Activated T-cell treated with anti-CD3 and anti-CD28 coated beads, Interleukin-2, amount 50 U/mL, for 4 hours (primary cell): ENCODE measurements at regions not wholly inside any gene's neighbourhood (a gene's known extent, or its start where the extent isn't known, plus 50 kb on each side); places are given as distances from the start of the nearest gene placed in this dataset.
"Not testable (repeated sequence)": the region's sequence is repeated elsewhere in the genome, so short reads cannot be mapped to it uniquely, and the experiment has no call there.

Experiments used
- ATAC-seq, 2 donors: fragments of 200-7000 bp; cut with Tn5 transposase; one replicate each; pipeline ENCODE4 v1.10.0; 2021
- DNase-seq: peaks from one replicate; pipeline ENCODE4 v3.0.0-alpha.2; 2020
- H3K27me3 Mint-ChIP-seq: one replicate; pipeline ENCODE4 v1.8.0; 2021; ENCODE audit warnings: low read depth, mixed read lengths
- H3K36me3 Mint-ChIP-seq: one replicate; pipeline ENCODE4 v1.8.0; 2022; ENCODE audit warnings: mixed read lengths; ENCODE audit not compliant: insufficient read depth
- H3K4me1 Mint-ChIP-seq: one replicate; pipeline ENCODE4 v1.8.0; 2021; ENCODE audit warnings: low read depth, mixed read lengths
- H3K4me3 Mint-ChIP-seq: one replicate; pipeline ENCODE4 v1.8.0; 2021; ENCODE audit warnings: mild to moderate bottlenecking, moderate library complexity, mixed read lengths
- H3K9me3 Mint-ChIP-seq: one replicate; pipeline ENCODE4 v1.8.0; 2021; ENCODE audit warnings: mixed read lengths

DNA sequence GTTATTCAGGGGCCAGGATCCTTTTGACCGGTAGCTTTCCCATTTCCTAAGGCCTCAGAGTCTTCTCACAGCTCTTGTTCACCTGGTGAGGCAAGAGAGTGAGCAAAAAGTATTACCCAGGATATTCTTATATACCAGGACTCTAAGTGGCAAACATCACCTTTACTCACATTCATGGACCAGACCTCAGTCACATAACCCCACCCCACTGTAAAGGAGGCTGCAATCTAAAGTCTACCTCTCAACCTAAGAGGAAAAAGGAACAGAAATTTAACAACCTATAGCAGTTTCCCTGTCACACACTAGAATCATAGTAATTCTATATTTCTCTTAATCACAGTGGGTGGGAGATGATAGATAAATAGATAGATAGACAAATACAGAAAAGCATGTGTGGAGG, 176.0 kb upstream of the PTPRZ1 start:
- no peaks in the 10 kb centered on the region for H3K27me3 Mint-ChIP-seq
- H3K4me1 Mint-ChIP-seq: no peaks in the 10 kb centered on the region
- no peaks in the 10 kb centered on the region for H3K36me3 Mint-ChIP-seq
- DNase-seq (no peak), ATAC-seq (no peak)
- H3K9me3 Mint-ChIP-seq: peaks cover 4% of the 10 kb centered on the region
- H3K4me3 Mint-ChIP-seq: no peak overlapping the region

DNA sequence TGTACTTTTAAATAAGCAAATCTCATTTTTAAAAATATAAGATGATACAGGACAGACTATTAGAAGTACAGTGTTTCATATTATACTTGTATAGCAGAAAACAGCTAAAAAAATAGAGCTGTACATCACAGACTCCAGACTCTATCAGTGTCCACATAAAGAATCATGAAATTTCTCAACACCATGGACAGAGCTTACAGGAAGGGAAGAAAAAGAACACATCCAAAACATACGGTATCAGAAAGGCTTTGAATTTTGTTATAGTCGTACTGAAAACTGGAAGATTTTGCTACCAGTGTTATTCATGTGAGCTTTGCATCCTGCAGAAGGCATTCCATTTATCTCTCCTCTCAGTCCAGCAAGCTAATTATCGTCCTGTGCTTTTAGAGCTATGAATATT, 183.2 kb upstream of the PTPRZ1 start:
- Mint-ChIP-seq H3K4me3 (no peak overlapping the region), H3K9me3 (peaks cover 3% of the 10 kb centered on the region), H3K36me3 (no peaks in the 10 kb centered on the region), H3K4me1 (no peaks in the 10 kb centered on the region), H3K27me3 (no peaks in the 10 kb centered on the region)
- ATAC-seq: no peak
- no peak for DNase-seq

DNA sequence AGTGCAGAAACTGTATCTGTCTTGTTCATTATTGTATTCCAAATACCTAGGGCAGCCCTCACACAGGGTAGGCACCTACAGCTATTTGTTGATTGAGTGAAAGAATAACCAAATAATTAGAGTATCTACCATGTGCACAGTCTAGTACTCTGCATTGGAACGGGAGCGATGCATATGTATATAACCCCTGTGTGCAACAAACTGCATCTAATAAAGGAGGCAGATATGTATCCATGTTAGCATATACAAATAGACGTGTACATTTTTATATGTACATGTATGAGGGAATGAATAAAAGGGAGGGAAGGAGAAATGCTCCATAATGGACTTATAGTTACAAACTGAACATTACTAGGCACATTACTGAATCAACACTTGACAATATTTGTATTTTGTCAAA, 191.3 kb upstream of the PTPRZ1 start:
- H3K9me3 Mint-ChIP-seq: no peaks in the 10 kb centered on the region
- no peaks in the 10 kb centered on the region for H3K36me3 Mint-ChIP-seq
- no peak for ATAC-seq
- no peak overlapping the region for H3K4me3 Mint-ChIP-seq
- H3K27me3 Mint-ChIP-seq: no peaks in the 10 kb centered on the region
- no peak for DNase-seq
- no peaks in the 10 kb centered on the region for H3K4me1 Mint-ChIP-seq

DNA sequence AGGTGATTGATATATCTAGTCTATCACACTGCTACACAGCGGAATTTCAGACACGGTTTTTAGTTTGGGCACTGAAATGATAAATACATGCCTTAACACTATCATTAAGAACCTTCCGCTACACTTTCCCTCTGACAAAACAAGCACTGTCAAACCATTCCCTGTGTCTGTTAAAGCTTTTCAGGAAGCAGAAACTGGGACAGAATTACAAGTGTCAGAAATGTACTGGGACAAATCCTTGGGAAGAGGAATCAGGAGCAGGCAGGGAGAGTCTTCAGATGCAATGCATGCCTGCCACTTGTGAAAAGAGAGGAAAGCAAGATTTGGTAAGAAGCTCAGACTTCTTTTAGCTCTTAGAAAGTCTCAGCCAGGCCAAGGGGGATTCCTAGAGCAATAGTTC, 196.8 kb upstream of the PTPRZ1 start:
- Mint-ChIP-seq H3K36me3 (no peaks in the 10 kb centered on the region), H3K27me3 (no peaks in the 10 kb centered on the region), H3K9me3 (no peaks in the 10 kb centered on the region), H3K4me3 (no peak overlapping the region), H3K4me1 (no peaks in the 10 kb centered on the region)
- DNase-seq (no peak), ATAC-seq (no peak)

DNA sequence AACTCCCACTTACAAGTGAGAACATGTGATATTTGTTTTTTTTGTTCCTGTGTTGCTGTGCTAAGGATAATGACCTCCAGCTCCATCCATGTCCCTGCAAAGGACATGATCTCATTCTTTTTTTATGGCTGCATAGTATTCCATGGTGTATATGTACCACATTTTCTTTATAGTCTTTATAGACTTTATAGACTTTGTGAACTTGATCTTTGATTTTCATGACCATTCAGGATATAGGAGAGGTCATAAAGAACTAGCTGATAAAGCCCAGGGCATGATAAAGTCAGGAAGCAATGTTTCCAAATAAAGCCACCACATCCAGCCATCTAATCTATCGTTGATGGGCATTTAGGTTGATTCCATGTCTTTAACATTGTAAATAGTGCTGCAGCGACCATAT, 198.5 kb upstream of the PTPRZ1 start:
- H3K4me3 Mint-ChIP-seq, H3K36me3 Mint-ChIP-seq, H3K9me3 Mint-ChIP-seq, ATAC-seq, DNase-seq, H3K27me3 Mint-ChIP-seq, H3K4me1 Mint-ChIP-seq: not testable (repeated sequence)

DNA sequence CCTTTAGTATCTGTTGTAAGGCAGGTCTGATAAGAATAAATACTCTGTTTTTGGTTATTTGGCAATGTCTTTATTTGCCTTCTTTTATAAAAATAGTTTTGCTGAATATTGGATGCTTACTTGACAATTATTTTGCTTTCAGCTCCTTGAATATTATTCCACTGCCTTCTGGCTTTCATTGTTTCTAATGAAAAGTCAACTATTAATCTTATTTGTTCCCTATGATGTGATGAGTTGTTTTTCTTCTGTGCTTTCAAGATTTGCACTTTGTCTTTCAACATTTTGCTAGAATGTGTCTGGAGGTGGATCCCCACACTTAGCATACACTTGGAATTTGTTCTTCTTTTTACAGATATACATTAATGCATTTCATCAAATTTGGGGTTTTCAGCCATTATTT, 203.8 kb upstream of the PTPRZ1 start:
- Mint-ChIP-seq H3K4me3 (no peak overlapping the region), H3K36me3 (no peaks in the 10 kb centered on the region), H3K27me3 (no peaks in the 10 kb centered on the region), H3K9me3 (peaks cover 10% of the 10 kb centered on the region), H3K4me1 (no peaks in the 10 kb centered on the region)
- ATAC-seq (no peak), DNase-seq (no peak)

DNA sequence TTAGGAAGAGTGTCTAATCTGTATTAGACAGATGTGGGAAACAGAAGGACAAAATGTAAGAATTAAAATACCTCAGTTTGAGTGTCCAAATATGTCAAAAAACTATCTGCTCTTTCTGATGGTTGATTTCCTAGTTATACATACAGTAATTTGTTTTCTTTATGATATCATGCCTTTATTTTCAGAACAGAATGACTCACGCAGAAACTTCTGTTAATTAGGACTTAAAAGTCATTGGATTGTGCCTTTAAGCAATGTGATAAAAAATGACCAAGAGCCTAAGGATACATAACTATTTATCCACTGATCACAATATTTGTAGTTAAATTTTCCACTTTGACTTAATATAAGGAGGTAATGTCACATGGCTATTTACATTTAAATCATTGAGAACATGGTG, 206.7 kb upstream of the PTPRZ1 start:
- ATAC-seq (no peak), DNase-seq (no peak)
- Mint-ChIP-seq H3K27me3 (no peaks in the 10 kb centered on the region), H3K4me3 (no peak overlapping the region), H3K36me3 (no peaks in the 10 kb centered on the region), H3K4me1 (no peaks in the 10 kb centered on the region), H3K9me3 (peaks cover 10% of the 10 kb centered on the region)

DNA sequence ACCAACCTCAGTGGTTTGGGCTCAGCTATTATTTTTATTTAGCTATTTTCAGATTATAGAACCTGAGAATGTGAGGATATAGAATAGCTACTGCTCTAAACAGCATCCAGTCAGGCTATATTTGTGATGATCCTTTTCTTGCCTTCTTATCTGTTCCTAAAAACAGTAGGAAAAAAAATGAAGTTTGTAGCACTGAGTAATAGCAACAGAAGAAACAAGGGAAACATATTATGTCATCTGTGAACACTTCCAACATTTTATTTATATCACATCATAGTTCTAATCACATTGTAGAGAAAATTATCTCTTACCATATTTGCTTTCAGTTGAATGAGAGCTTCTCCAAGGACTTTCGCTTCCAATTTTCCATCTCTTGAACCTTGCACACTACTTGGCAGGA, 229.6 kb upstream of the PTPRZ1 start:
- Mint-ChIP-seq H3K36me3 (no peaks in the 10 kb centered on the region), H3K4me3 (no peak overlapping the region), H3K27me3 (no peaks in the 10 kb centered on the region), H3K4me1 (no peaks in the 10 kb centered on the region), H3K9me3 (no peaks in the 10 kb centered on the region)
- no peak for ATAC-seq
- no peak for DNase-seq

DNA sequence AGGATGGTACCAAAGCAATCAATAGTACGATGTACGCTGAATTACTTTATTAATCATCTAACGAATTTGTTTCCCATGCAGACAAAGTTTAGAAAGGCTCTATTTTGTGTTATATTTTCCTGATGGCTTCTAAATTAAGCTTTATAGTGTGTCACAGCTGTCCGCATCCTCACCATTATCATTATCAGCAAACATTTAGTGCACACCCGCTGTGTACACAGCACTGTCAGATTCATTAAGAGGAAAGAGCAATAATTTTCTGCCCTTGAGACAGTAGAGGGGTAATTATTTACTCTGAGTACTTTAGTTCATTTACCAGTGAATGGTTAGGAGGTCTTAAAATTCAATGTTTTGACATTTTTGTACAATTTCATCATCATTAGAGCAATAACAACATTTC, 233.3 kb upstream of the PTPRZ1 start:
- ATAC-seq (no peak), DNase-seq (no peak)
- Mint-ChIP-seq H3K4me3 (no peak overlapping the region), H3K36me3 (no peaks in the 10 kb centered on the region), H3K4me1 (no peaks in the 10 kb centered on the region), H3K9me3 (no peaks in the 10 kb centered on the region), H3K27me3 (no peaks in the 10 kb centered on the region)

DNA sequence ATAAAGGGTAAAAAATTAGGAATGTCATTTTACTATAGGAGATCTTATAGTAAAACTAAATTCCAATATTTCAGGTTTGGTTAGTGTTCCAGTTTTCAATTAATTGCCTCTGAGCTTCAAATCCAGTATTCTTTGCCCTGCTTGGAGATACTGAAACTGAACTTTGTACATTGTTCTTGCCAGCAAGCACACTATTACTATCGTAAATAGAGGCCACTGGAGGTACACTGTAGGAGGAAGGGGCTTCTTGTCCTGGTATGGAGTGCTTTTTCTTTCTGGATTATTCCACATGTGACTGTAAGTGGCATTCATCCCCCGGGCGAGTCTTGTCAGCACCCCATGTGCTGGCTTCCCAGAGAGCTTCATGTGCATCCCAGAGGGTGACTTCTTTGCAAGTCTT, 234.7 kb upstream of the PTPRZ1 start:
- Mint-ChIP-seq H3K27me3 (no peaks in the 10 kb centered on the region), H3K36me3 (no peaks in the 10 kb centered on the region), H3K9me3 (no peaks in the 10 kb centered on the region), H3K4me3 (no peak overlapping the region), H3K4me1 (no peaks in the 10 kb centered on the region)
- ATAC-seq (no peak), DNase-seq (no peak)

DNA sequence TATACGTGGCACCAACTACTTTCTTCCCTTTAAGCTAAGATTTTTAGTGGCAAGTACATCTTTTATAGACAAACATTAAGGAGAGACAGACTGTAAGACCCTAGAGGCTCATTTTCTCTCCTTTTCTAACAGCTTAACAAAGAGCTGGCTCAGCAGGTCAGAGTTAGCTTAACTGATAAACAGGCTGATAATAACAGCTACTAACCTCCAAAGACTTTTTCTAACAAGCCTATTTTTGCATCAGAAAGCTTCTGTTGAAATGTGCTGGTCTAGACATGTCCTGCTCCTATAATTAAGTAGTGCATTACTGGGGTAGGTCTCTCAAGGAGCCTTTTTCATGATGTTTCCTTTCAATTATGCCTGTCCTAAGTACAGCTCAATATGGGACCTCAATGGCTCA, 238.2 kb upstream of the FAM3C start:
- Mint-ChIP-seq H3K4me3 (no peak overlapping the region), H3K4me1 (no peaks in the 10 kb centered on the region), H3K27me3 (no peaks in the 10 kb centered on the region), H3K36me3 (no peaks in the 10 kb centered on the region), H3K9me3 (no peaks in the 10 kb centered on the region)
- no peak for DNase-seq
- ATAC-seq: no peak

DNA sequence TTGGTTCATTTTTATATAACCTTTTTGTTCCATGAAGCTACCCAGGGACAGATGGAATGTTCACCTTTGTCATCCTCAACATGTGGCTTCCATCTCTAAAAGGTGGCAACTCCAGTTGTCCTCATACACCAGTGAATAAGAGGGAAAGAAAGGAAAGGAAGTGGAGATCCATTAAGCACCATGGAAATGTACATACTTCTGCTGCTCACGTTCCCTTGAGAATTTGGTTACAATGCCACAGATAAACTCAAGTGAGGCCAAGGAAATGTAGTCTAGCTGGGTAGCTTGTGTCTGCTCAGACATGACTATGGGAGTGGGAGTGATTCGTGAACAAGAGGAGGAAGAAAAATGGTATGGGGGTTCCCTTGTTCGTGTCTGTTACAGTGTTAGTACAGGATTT, 237.1 kb upstream of the FAM3C start:
- no peak overlapping the region for H3K4me3 Mint-ChIP-seq
- no peaks in the 10 kb centered on the region for H3K9me3 Mint-ChIP-seq
- no peaks in the 10 kb centered on the region for H3K36me3 Mint-ChIP-seq
- no peaks in the 10 kb centered on the region for H3K27me3 Mint-ChIP-seq
- no peak for DNase-seq
- no peaks in the 10 kb centered on the region for H3K4me1 Mint-ChIP-seq
- ATAC-seq: no peak

DNA sequence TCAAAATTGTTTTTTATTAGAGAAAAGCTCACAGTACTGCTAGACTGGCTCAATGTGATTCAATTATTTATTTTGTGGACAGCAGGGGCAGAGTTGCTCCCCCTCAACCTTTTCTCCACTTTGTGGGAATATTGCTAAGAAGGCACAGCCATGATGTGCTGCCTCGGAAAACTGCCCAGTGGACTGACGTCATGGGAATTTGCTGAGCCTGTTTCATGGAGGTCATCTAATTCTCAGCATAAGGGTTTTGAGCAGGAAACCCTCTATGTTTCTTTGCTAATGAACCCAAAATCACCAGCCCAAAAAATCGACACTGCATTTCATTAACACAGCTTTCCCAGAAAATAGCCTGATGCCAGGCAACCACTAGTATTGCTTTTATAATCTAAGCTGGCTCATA, 228.8 kb upstream of the FAM3C start:
- Mint-ChIP-seq H3K4me1 (no peaks in the 10 kb centered on the region), H3K4me3 (no peak overlapping the region), H3K36me3 (no peaks in the 10 kb centered on the region), H3K9me3 (no peaks in the 10 kb centered on the region), H3K27me3 (no peaks in the 10 kb centered on the region)
- ATAC-seq (no peak), DNase-seq (no peak)

DNA sequence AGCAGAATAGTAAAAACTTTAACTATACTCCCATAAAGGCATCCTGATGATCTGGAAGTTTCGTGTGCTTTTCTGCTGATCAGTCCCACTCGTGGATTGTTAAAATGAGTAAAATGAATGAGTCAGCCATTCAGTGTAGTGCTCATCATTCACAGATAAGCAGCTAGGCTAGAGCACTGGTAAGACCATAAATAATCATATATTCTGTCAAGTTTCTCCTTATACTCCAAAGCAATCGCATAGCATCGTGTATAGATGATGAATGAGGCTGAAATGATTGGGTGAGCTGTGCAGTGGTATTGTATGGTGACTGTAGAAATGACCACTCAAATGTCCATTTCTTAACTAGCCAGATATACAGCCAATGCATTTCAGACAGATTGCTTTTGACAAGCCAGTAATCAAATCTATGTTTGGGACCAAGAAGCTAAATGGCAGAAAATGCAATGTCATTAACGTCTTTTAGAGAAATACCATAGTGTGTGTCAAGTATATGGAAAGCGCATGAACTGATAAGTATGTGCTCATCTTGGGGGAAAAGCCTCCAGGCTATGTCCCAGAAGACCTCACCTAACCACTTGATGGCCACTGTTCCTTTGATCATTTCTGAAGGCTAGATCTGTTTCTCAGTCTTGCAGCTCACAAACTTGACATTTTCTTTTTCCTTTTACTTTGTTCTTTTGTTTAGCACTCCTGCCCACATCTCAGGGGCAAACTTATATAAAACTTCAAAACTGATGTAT, 227.2 kb upstream of the FAM3C start:
- H3K4me1 Mint-ChIP-seq: no peaks in the 10 kb centered on the region
- ATAC-seq: no peak
- no peaks in the 10 kb centered on the region for H3K9me3 Mint-ChIP-seq
- DNase-seq: no peak
- H3K4me3 Mint-ChIP-seq: no peak overlapping the region
- no peaks in the 10 kb centered on the region for H3K27me3 Mint-ChIP-seq
- no peaks in the 10 kb centered on the region for H3K36me3 Mint-ChIP-seq

DNA sequence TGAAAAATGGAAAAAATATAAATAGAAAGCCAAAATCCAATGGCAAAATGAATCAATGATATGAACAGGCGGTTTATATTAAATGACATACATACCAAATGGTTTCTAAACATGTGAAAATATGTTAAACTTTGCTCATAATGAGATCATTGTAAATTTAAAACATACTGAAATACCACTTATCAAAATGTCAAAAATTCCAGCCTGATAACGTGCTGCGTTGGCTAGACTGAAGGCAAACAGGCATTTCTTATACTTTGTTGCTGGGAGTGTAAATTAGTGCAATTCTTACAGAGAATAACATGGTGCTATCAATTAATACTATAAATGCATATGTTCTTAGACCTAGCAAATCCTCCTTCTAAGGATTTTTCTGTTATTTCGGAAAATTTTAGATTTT, 225.8 kb upstream of the FAM3C start:
- peaks cover 5% of the 10 kb centered on the region for H3K9me3 Mint-ChIP-seq
- ATAC-seq: no peak
- peaks cover 3% of the 10 kb centered on the region for H3K27me3 Mint-ChIP-seq
- DNase-seq: no peak
- H3K36me3 Mint-ChIP-seq: no peaks in the 10 kb centered on the region
- H3K4me3 Mint-ChIP-seq: no peak overlapping the region
- no peaks in the 10 kb centered on the region for H3K4me1 Mint-ChIP-seq
